Globus pallidus (tissue), 1 donor: ENCODE measurements at regions not wholly inside any gene's neighbourhood (a gene's known extent, or its start where the extent isn't known, plus 50 kb on each side); places are given as distances from the start of the nearest gene placed in this dataset.

Source experiments
- DNase-seq: peaks from one replicate; pipeline ENCODE4 v3.0.0-alpha.2; 2015; ENCODE audit warnings: low spot score

GRCh38 chr4:11342401-11342800 is 86.3 kb downstream of the HS3ST1 start:
- no peak for DNase-seq

GRCh38 chr4:11341337-11342043 is 87.2 kb downstream of the HS3ST1 start:
- no peak for DNase-seq

GRCh38 chr4:11338956-11339782 is 89.5 kb downstream of the HS3ST1 start:
- no peak for DNase-seq

GRCh38 chr4:11337287-11337686 is 91.4 kb downstream of the HS3ST1 start:
- no peak for DNase-seq

GRCh38 chr4:11336435-11336834 is 92.3 kb downstream of the HS3ST1 start:
- DNase-seq, result no peak

DNA sequence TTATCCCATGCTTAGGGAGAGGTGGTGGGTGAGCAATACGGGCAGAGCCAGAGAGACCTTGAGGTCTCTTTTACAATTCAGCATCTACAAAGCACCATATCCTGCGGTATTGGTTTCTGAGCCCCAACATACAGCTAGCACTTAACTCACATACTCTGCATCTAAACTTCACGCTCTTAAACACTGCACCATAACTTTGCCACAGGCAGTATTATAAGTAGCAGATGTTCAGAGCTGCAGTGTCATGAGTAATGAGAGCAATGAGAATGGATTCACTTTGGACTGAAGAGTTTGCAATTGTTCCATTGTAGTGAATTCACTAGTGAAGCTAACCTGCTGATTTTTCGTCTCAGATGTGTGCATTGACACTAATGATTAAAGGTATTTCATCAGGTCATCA is 93.8 kb downstream of the HS3ST1 start:
- no peak for DNase-seq

DNA sequence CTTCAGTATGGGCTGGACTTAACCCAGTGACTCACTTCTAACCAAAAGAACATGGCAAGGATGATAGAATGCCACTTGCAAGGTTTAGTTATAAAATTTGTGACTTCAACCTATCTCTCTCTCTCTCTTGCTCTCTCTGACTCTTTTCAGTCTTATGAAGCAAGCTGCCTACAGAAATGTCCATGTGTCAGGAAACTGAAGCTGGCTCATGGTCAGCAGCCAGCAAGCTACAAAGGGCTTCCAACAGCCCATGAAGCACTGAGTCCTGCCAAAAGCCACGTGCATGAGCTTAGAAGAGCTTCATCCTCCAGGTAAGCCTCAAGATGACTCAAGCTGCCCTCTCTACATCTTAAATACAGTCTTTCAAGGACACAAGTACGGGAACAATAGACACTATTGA is 100.3 kb downstream of the HS3ST1 start:
- DNase-seq, result no peak

GRCh38 chr4:11326021-11326420 is 102.7 kb downstream of the HS3ST1 start:
- DNase-seq, result no peak

DNA sequence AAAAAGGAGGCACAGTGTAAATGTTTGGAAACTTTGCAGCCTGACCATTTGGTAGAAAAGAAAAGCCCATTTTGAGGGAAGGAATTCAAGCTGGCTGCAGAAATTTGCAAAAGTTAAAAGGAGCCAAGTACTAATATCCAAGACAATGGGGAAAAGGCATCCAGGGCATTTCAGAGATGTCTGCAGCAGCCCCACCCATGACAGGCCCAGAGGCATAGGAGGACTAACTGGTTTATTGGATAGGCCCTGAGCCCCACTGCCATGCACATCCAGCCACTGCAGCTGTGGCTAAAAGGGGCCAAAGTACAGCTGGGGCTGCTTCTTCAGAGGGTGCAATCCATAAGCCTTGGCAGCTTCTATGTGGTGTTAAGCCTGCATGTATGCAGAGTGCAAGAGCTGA is 104.9 kb downstream of the HS3ST1 start:
- no peak for DNase-seq

GRCh38 chr4:11313157-11313943 is 115.3 kb downstream of the HS3ST1 start:
- DNase-seq, result no peak

DNA sequence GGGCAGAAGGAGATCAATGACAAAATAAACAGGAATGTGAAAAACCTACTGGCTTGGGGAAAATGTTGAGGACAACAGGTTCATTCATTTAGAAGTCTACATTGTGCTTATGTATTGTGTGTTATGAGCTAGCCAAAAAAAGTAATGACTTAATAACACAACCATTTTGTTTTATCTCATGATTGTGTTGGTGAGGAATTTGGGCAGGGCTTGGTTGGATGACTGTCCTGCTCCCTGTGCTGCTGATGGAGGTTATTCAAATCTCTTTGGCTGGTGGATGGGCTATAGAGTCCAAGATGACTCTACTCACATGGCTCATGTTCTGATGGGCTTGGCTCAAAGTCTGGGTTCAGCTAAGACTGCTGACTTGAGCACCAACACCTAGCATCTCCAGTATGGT is 116.3 kb downstream of the HS3ST1 start:
- DNase-seq, result no peak

DNA sequence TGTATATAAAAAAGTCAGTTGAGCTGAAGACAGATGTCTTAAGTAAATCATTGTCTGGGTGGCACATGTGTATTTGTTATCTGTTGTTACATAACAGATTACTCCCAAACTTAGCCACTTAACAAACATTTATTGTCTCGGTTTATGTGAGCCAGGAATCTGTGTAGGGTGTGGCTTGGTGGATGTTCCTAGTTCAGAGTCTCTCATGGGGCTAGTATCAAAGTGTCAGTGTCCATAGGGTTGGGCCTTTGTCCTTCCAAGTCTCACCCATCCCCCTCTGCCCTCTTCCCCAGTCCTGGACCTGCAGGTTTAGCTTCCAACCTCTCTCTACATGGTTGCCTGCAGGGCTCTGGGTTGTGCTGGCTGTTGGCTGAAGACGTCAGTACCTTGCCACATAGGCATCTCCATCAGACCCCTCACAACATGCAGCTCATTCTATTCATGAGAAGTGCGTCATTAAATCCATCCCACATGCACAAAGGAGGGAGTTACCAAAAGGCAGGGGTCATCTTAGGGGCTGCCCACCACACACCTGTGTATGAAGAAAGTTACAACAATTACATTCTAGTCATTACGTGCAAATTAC is 127.5 kb downstream of the HS3ST1 start:
- DNase-seq, result no peak

GRCh38 chr4:11299836-11300235 is 128.9 kb downstream of the HS3ST1 start:
- DNase-seq, result no peak

- no peak for DNase-seq
Measured at GRCh38 chr4:11299016-11299415, 129.7 kb downstream of the HS3ST1 start.

GRCh38 chr4:11298451-11298850 is 130.2 kb downstream of the HS3ST1 start:
- DNase-seq, result no peak

DNA sequence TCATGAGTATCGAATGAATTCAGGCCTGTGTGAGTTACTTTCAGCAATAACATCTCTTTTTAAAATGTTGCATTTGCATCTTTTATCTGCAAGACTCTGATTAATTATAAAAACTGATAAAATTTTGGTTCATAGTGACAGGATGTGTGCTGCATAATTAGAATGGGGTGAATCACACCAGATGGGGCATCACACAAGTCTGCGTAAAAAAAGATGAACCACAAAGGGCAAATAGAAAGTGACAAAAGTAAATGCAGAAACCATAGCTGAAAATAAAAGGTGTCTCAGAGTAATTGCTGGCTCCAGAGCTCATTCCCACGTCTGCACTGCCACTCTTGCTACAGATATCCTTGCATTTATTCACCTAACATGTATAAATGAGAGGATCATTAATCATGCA is 131.1 kb downstream of the HS3ST1 start:
- DNase-seq, result no peak

DNA sequence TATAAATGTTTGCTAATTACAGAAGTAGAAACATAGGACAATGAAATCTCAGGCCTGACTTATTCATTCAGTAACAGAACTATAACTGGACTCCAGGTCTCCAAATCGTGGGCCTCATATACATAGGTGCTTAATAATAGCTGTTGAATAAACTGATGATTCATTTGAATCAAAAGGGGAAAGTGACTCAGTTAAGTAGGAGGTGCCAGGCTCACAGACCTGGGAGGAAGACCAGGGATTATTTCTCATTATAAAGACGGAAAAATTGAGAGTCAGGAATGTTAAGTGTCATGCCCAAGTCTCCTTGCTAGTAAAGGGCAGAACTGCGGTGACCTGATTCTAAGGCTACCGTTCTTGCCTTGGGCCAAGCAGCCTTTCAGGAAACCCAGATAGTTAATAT is 131.5 kb downstream of the HS3ST1 start:
- no peak for DNase-seq

- DNase-seq, result no peak
Measured at GRCh38 chr4:11293866-11294265, 134.8 kb downstream of the HS3ST1 start.

- no peak for DNase-seq
Measured at GRCh38 chr4:11287055-11287454, 141.6 kb downstream of the HS3ST1 start.

- DNase-seq, result no peak
Measured at GRCh38 chr4:11286533-11286932, 142.2 kb downstream of the HS3ST1 start.

- DNase-seq, result no peak
Measured at GRCh38 chr4:11281720-11282119, 147.0 kb downstream of the HS3ST1 start.

GRCh38 chr4:11271263-11271662 is 157.4 kb downstream of the HS3ST1 start:
- no peak for DNase-seq
